ENCODE measurements at regions not wholly inside any gene's neighbourhood (a gene's known extent, or its start where the extent isn't known, plus 50 kb on each side); places are given as distances from the start of the nearest gene placed in this dataset.

GRCh38 chr13:74845806-74846205 lies 636.2 kb downstream of the TBC1D4 start:
- Histone ChIP-seq H3K36me3 (no peaks in the 10 kb centered on the region), H3K4me1 (no peaks in the 10 kb centered on the region), H3K27me3 (ENCODE audit: low read depth) (no peaks in the 10 kb centered on the region), H3K27ac (replicated peaks) (no peak overlapping the region), H3K4me3 (no peak overlapping the region), H3K9me3 (replicated peaks) (peaks cover 24% of the 10 kb centered on the region)
- DNase-seq, result no peak
- no peak for TF ChIP-seq CTCF (IDR thresholded peaks at IDR 0.05; ENCODE audit: borderline replicate concordance)
- intact Hi-C loops (cut with micrococcal nuclease), result no loop called here

- TF ChIP-seq CTCF (IDR thresholded peaks at IDR 0.05; ENCODE audit: borderline replicate concordance), result no peak
- DNase-seq, result no peak
- Histone ChIP-seq H3K4me1 (no peaks in the 10 kb centered on the region), H3K27ac (replicated peaks) (no peak overlapping the region), H3K36me3 (no peaks in the 10 kb centered on the region), H3K27me3 (ENCODE audit: low read depth) (no peaks in the 10 kb centered on the region), H3K4me3 (no peak overlapping the region), H3K9me3 (replicated peaks) (no peaks in the 10 kb centered on the region)
- intact Hi-C loops (cut with micrococcal nuclease), result no loop called here
Measured at GRCh38 chr13:74841651-74842050, 640.3 kb downstream of the TBC1D4 start.

DNA sequence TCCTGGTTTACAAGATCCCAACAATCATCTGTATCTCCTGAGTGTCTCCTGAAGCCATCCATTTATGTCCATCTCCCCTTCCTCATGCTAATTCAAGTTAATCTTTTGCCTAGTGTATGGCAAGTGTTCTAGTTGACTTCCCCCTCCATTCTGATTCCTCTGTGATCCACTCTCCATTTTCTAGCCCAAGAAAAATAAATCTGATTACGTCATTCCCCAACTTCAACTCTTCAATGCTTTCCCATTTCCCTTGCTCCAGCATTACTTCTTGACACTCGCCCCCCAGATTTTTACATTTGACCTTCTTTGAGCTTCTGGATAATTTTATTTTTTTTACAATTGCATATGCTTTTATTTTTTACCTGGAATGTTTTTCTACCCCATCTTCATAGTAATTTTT lies 640.8 kb downstream of the TBC1D4 start:
- no peak for DNase-seq
- intact Hi-C loops (cut with micrococcal nuclease), result no loop called here
- Histone ChIP-seq H3K27ac (replicated peaks) (no peak overlapping the region), H3K4me1 (no peaks in the 10 kb centered on the region), H3K4me3 (no peak overlapping the region), H3K36me3 (no peaks in the 10 kb centered on the region), H3K27me3 (ENCODE audit: low read depth) (no peaks in the 10 kb centered on the region), H3K9me3 (replicated peaks) (no peaks in the 10 kb centered on the region)
- TF ChIP-seq CTCF (IDR thresholded peaks at IDR 0.05; ENCODE audit: borderline replicate concordance), result no peak

- no peaks in the 10 kb centered on the region for H3K9me3 ChIP-seq (replicated peaks)
- H3K4me3 ChIP-seq, result no peak overlapping the region
- no peaks in the 10 kb centered on the region for H3K4me1 ChIP-seq
- no peak overlapping the region for H3K27ac ChIP-seq (replicated peaks)
- TF ChIP-seq CTCF (IDR thresholded peaks at IDR 0.05; ENCODE audit: borderline replicate concordance), result no peak
- DNase-seq, result no peak
- H3K36me3 ChIP-seq, result no peaks in the 10 kb centered on the region
- no peaks in the 10 kb centered on the region for H3K27me3 ChIP-seq (ENCODE audit: low read depth)
- intact Hi-C loops (cut with micrococcal nuclease), result no loop called here
Measured at GRCh38 chr13:74839656-74840055, 642.3 kb downstream of the TBC1D4 start.

GRCh38 chr13:74838096-74838495 lies 643.9 kb downstream of the TBC1D4 start:
- TF ChIP-seq CTCF (IDR thresholded peaks at IDR 0.05; ENCODE audit: borderline replicate concordance), result no peak
- intact Hi-C loops (cut with micrococcal nuclease), result no loop called here
- no peaks in the 10 kb centered on the region for H3K9me3 ChIP-seq (replicated peaks)
- H3K4me3 ChIP-seq, result no peak overlapping the region
- H3K4me1 ChIP-seq, result no peaks in the 10 kb centered on the region
- no peak overlapping the region for H3K27ac ChIP-seq (replicated peaks)
- DNase-seq, result no peak
- no peaks in the 10 kb centered on the region for H3K27me3 ChIP-seq (ENCODE audit: low read depth)
- H3K36me3 ChIP-seq, result no peaks in the 10 kb centered on the region

DNA sequence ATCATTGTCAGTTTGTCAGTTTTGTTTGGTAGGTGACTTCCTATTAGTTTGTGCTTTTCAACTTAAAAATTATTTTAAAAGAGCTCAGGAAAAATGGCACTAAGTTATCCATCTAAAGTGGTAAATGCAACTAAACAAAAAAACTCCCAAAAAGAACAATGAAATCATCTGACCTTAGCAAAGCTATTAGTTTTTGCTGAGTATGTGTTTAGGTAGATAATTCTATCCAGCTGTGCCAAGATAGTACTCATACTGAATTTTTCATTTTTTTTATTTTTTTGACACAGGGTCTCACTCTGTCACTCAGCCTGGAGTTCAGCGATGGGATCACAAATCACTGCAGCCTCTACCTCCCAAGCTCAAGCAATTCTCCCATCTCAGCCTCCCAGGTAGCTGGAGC lies 645.3 kb downstream of the TBC1D4 start:
- Histone ChIP-seq H3K36me3 (no peaks in the 10 kb centered on the region), H3K4me1 (no peaks in the 10 kb centered on the region), H3K9me3 (replicated peaks) (no peaks in the 10 kb centered on the region), H3K27me3 (ENCODE audit: low read depth) (no peaks in the 10 kb centered on the region), H3K4me3 (no peak overlapping the region), H3K27ac (replicated peaks) (no peak overlapping the region)
- no peak for TF ChIP-seq CTCF (IDR thresholded peaks at IDR 0.05; ENCODE audit: borderline replicate concordance)
- DNase-seq, result no peak
- intact Hi-C loops (cut with micrococcal nuclease), result no loop called here
